HG03103 (cell line): ENCODE measurements at regions not wholly inside any gene's neighbourhood (a gene's known extent, or its start where the extent isn't known, plus 50 kb on each side); places are given as distances from the start of the nearest gene placed in this dataset.

Experiments used
- ATAC-seq: cut with Tn5 transposase; IDR thresholded peaks from one replicate; pipeline ENCODE4 v1.9.1; 2021; ENCODE audit warnings: low read depth; ENCODE audit not compliant: unreplicated experiment

- ATAC-seq: no peak
Observed at GRCh38 chr11:91698845-91699244, 525.8 kb upstream of the FAT3 start.

DNA sequence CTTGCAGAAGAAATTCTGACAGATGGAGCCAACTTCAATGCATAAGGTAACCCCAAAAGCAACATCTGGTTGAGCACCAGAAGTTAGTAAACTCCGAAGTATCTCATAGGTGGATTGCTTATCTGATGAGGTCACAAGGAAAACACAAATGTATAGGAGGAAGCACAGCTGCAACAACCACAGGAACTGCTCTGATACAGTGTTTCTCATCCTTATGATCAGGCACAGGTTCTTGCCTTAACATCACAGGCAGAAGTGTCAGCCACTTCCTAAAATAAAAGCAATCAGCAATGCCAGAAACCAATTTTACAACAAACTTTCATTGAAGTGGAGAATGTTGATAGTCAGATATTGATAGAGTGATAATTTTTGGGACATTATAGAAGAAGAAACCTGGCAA, 530.3 kb upstream of the FAT3 start:
- ATAC-seq: no peak

DNA sequence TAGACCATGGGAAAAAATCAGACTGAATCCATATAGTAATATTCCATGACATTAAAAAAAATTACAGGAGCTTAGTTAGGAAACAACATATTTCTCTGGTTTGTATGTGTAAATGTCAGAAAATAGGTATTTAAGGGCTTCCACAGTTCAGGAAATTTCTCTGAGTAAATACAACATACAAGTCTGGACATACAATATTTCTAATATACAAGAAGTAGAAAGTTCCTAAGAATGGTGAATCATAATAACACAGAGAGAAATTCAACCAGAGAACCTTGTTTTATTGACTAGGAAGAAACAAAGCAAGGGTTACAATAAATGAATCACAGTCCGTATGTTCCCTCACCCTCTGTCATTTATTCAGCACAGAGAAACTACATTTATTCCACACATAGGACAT, 532.7 kb upstream of the FAT3 start:
- ATAC-seq: no peak

DNA sequence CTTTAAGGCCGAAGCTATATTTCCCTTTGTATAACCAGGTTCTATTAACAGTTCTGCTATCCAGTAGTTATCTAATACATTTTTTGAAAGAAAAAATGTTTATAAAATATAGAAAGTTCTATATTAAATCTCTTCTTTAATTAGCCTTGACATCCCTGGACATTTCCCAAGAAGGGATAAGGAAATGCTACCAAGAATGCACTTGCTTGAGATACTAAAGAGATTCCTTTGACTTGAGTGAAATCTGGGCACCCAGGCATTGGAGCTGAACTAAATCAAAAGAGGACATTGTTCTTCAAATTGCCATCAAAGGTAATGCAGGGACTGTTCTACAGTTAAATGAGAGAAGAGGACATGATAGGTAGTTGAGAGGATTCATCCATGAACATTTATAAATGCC, 535.9 kb upstream of the FAT3 start:
- no peak for ATAC-seq

DNA sequence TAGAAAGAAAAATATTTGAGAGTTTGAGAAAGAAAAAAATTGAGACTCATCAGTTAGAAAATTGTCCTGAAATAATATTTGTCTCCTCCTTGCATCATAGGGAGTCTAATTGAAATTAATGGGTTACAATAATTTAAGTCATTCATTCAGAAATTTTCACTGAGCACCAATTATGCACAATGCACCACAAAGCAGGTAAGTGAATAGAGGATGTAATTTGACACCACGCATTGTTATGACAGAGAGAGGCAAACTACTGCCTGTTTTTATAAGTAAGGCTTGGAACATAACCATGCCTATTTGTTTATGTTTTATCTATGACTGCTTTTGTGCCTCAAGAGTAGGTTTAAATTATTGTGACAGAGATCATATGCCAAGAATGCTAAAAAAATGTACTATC, 537.9 kb upstream of the FAT3 start:
- ATAC-seq: no peak

DNA sequence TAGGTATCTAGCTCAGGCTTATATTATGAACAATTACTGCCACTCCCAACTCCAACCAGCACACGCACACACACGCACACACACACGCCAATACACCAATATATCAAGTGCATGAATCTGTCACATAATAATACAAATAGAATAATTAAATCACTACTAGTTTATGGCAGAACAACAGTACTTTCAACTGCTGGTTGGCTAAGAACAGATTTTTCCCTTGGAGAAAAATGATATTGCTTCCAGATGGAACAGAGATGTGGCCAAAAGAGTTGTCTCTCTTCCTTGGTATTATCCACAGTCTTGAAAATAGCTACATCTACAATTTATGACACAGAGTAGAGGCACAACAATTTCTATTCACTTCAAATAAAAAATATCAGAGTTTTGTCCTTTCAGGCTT, 538.3 kb upstream of the FAT3 start:
- ATAC-seq: no peak

DNA sequence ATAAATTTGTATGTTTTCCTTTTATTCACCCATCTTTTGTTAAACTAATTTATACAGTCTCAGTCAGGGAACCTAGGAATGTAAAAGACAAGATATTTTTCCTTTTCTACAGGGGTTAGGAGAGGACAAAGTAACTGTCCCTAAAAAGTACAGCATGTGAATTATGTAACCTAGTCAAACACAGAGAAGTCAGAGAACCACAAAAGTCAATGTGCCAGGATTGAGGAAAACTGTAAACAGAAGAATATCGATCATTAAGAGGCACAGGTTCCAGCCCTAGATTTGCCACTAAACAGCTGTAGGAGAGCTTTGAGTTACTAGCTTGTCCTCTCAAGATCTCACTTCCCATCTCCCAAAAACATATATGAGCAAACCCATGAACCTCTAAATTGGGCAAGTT, 550.9 kb upstream of the FAT3 start:
- ATAC-seq: no peak

DNA sequence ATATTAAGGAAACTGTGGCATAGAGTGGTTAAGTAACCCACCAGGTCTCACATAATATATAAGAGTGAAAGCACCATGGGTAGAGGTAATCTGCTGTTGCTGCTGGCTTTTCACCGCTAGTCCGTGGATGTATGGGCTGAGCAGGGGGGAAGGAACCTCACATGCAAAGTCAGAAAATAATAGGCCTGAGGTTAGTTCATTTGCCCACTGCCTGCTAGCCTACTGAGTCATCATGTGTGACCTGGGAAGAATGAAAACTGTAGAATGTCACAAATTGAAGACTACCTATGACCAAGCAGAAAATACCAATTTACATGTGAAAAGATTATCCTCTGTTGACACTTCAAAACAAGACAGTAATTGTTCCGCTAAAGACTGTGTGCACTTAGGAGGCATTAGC, 560.1 kb upstream of the FAT3 start:
- no peak for ATAC-seq

DNA sequence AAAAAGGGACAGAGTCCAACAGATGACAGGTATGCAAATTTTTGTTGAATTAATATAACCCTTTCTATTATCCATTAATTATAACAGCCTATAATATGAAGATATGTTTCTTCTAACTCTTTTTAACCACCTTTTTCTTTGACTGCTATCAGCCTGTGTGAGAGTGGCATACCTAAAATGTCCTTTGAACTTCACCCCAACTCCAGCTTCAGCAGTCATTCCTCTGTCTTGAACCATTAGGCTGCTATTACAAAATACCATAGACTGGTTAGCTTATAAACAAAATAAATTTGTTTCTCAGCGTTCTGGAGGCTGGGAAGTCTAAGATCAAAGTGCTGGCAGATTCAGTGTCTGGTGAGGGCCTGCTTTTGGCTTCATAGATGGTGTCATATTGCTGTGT, 564.6 kb upstream of the FAT3 start:
- no peak for ATAC-seq

DNA sequence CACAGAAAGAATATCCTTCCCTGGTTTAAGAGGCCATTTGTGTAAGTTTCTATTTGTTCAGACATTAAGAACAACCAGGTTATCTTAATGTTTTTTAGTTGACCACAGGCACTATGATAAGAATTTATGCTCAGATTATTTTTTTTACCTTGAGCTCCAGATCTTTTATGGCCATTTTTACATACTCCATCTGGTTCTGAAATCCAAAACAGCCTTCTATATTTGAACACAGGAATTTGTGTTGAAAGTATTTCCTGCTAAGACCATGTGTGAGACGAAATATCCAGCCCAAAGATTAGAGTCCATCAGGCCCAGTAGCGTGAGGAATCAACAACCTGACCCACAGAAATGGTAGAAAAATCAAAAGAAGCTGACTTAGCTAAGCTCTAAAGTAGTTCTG, 569.9 kb upstream of the FAT3 start:
- no peak for ATAC-seq

DNA sequence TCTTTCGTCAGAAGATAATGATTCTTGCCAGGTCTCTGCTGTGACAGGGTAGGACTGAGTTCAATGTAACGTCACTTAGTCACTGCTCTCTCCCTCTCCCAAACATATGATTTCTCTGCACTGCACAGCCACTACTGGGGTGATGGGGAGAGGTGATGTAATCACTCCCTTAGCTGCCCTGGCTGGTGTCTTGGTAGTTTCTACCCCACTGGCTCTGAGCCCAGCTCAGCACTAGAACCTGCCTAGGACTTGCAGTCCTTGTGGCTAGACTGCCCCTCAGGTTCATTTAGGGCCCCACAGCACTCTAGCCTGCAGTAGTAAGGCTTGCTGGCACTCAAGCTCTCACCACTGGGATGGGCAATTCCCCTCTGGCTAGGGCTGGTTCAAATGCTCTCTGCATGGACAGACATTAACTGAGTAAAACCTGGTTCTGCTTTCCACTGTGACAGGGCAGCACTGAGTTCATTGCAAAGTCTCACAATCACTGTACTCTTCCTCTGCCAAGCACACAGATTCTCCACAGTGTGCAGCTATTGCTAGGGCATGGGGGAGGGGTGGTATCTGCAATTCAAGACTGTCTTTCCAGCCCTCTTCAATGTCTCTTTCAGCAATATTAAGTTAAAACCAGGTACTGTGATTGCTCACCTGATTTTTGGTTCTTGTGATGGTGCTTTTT, 571.4 kb upstream of the FAT3 start:
- no peak for ATAC-seq

GRCh38 chr11:91650802-91651201, 573.8 kb upstream of the FAT3 start:
- ATAC-seq: no peak

DNA sequence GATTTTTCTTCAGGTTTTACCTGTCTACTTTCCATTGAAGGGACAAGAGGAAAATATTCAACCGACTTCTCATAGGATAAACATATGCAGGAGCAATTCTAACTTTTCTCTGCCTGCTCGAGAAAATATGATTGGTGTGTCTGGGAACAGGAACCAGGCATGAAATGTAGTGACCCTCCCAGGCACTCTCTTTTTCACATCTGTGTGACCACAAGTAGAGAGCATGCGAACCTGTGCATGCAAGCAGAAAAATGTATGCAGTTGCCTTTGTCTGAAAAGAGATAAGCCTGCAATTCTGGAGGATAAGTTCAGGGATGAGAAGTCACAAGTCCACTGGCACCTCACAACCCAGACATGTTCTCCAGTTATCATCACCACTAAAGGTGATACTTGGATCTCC, 583.5 kb upstream of the FAT3 start:
- ATAC-seq: no peak

- no peak for ATAC-seq
Observed at GRCh38 chr11:91639359-91639758, 585.3 kb upstream of the FAT3 start.

GRCh38 chr11:91630916-91631673, 593.5 kb upstream of the FAT3 start:
- ATAC-seq: no peak

GRCh38 chr11:91625495-91625894, 599.1 kb upstream of the FAT3 start:
- ATAC-seq: no peak

- no peak for ATAC-seq
Observed at GRCh38 chr11:91624021-91624420, 600.6 kb upstream of the FAT3 start.

- ATAC-seq: no peak
Observed at GRCh38 chr11:91608677-91609076, 615.9 kb upstream of the FAT3 start.

DNA sequence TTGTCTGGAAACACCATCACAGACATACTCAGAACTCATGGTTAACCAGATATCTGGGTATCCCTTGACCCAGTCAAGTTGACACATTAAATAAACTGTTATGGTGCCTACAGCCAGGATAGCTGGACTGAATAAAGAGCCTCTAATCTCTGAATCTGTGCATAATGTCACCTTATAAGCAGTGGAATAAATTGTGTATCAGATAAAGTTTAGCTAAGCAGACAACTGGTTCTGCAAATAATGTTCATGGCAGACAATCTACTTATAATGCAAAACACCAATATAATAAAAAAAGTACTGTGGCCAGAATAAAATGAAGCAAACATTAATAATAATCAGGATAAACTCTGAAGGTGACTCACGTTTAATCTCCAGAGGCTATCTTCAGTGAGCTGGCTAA, 628.5 kb upstream of the FAT3 start:
- ATAC-seq: no peak

DNA sequence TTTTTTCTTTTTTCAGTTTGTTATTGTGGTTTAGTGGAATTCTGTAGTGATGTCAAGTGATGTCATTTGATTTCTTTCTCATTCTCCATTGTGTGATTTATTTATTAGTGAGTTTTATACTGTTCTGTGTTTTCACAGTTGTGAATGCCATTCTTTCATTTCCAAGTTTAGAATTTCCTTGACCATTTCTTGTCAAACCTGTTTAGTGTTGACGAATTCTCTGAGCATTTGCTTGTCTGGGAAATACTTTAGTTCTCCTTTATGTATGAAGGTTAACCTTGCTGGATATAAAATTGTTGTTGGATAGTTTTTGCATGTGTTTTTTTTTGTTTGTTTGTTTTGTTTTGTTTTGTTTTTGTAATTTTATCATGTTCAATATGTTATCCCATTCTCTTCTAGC, 633.6 kb upstream of the FAT3 start:
- no peak for ATAC-seq

DNA sequence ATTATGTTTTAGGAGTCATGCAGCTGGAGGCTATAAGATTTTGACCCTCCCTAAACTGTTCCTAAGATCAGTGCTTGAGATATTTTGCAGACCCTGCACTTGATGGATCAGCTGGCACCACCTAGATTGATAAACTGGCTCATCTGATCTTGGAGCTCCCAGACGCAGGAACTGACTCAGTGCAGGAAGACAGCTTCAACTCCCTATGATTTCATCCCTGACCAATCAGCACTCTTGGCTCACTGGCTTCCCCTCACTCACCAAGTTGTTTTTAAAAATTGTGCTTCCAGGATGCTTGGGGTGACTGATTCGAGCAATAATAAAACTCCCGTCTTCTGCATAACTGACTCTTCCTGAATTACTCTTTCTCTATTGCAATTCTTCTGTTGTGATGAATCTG, 637.5 kb upstream of the FAT3 start:
- no peak for ATAC-seq

DNA sequence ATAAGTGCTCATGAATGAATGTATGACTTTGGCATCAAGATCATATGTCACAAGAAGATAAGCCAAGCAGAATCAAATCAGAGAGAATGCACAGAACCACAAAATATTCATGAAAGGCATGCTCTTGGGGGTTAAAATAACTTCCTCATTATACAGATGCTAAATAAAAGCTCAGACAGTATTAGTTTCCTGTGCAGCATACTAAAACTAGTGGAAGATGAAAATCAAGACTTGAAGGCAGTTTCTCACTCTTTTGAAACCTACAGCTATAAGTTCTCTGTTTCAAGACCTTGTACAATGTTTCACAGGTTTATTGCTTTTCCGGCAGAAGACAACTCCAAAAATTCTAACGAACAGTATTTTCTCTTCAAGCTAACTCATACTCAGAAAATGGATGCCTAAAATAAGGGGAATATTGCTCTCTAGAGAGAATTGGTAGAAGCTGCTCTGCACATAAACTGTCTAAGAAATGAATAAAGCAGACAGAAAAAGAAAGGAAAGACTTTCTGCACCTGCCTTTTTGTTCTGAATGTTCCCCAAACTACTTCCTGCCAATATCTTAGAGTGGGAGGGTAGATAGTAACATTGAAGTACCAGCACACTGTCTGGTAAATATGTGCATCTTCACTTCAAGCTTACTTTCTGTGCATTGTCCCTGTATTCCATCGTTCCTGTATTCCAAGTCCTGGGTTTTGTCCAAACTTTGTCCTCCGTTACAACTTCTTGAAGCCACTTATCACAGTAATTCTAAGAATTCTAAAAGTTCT, 639.4 kb upstream of the FAT3 start:
- no peak for ATAC-seq
